ENCODE measurements at regions not wholly inside any gene's neighbourhood (a gene's known extent, or its start where the extent isn't known, plus 50 kb on each side); places are given as distances from the start of the nearest gene placed in this dataset.

GRCh38 chr21:34298534-34299167 is 65.2 kb upstream of the KCNE2 start:
- no peak for TF ChIP-seq CTCF (IDR thresholded peaks at IDR 0.05)
- TF ChIP-seq POLR2A (IDR thresholded peaks at IDR 0.05): no peak
